ENCODE measurements at regions not wholly inside any gene's neighbourhood (a gene's known extent, or its start where the extent isn't known, plus 50 kb on each side); places are given as distances from the start of the nearest gene placed in this dataset.

GRCh38 chr5:164187785-164188184 lies 682.4 kb downstream of the MAT2B start:
- TF ChIP-seq CSRNP3 (CRISPR knock-in tag; IDR thresholded peaks at IDR 0.05): no peak
- no peak for TF ChIP-seq ARNTL (CRISPR knock-in tag; IDR thresholded peaks at IDR 0.05; ENCODE audit: borderline replicate concordance, low read depth)
- TF ChIP-seq TSHZ2 (CRISPR knock-in tag; IDR thresholded peaks at IDR 0.05): no peak
- no peak for TF ChIP-seq CSDC2 (CRISPR knock-in tag; IDR thresholded peaks at IDR 0.05)
- TF ChIP-seq POU6F1 (CRISPR knock-in tag; IDR thresholded peaks at IDR 0.05; ENCODE audit: borderline replicate concordance, low read depth): no peak
- TF ChIP-seq SNAI2 (CRISPR knock-in tag; IDR thresholded peaks at IDR 0.05): no peak
- TF ChIP-seq ZC3H10 (CRISPR knock-in tag; IDR thresholded peaks at IDR 0.05): no peak
- TF ChIP-seq ISL1 (CRISPR knock-in tag; IDR thresholded peaks at IDR 0.05): peak; percentile 23; the same call in 1 of the 2 replicates
- no peak for TF ChIP-seq ZNF8 (CRISPR knock-in tag; IDR thresholded peaks at IDR 0.05)
- no peak for TF ChIP-seq GLIS3 (CRISPR knock-in tag; IDR thresholded peaks at IDR 0.05)

Measured in SK-N-SH treated with all-trans-retinoic acid at 6 μM for 48 hours (cell line).